A549 (cell line): ENCODE measurements at regions not wholly inside any gene's neighbourhood (a gene's known extent, or its start where the extent isn't known, plus 50 kb on each side); places are given as distances from the start of the nearest gene placed in this dataset.

ENCODE experiments used
- ATAC-seq, 2 experiments: fragments of 200-7000 bp in 1 of 2; fragments of >200 bp in 1 of 2; cut with Nextera tagmentation in 1 of 2; cut with Tn5 transposase in 1 of 2; 3 replicates each; pipeline versions ENCODE4 v1.8.0 to v1.9.1; 2018 to 2020; ENCODE audit warnings: mild to moderate bottlenecking in 1 of 2, moderate library complexity in 1 of 2
- CTCF ChIA-PET: fragments of 300-600 bp; sonication (Branson Sonifier 250); formaldehyde crosslinking; extraction: SDS; loops from one replicate; lab custom pipeline; 2021; ENCODE audit warnings: antibody characterized with exemption, inconsistent platforms; lab: Yijun Ruan, JAX
- POLR2A ChIA-PET: fragments of 350-600 bp; formaldehyde crosslinking; extraction: SDS; loops from one replicate; lab custom pipeline; 2021; ENCODE audit warnings: antibody characterized with exemption, inconsistent platforms; lab: Yijun Ruan, JAX
- DNase-seq, 2 experiments: peaks; one replicate each; pipeline versions ENCODE4 v3.0.0 to v3.0.0-alpha.2; 2011 to 2016; ENCODE audit warnings: low read depth in 1 of 2, low spot score in 1 of 2
- FAIRE-seq: peaks from 2 replicates; lab custom pipeline; 2011; peaks lifted over from hg19 to GRCh38; lab: Jason Lieb, UNC
- H3K27ac ChIP-seq, 2 experiments: fragments of >200 bp; sonication (Bioruptor Twin); formaldehyde crosslinking; 3 replicates each; pipeline ENCODE4 v1.5.1; 2016 to 2017
- H3K4me1 ChIP-seq: fragments of >200 bp; sonication (Bioruptor Twin); formaldehyde crosslinking; 3 replicates; pipeline ENCODE4 v1.6.1; 2016
- H3K4me2 ChIP-seq: fragments of >200 bp; sonication (Bioruptor Twin); formaldehyde crosslinking; 3 replicates; pipeline ENCODE4 v1.6.1; 2016
- H3K4me3 ChIP-seq: fragments of >200 bp; sonication (Bioruptor Twin); formaldehyde crosslinking; 3 replicates; pipeline ENCODE4 v1.5.1; 2016
- H3K9me3 ChIP-seq: fragments of >200 bp; sonication (Bioruptor Twin); formaldehyde crosslinking; 3 replicates; pipeline ENCODE4 v1.6.1; 2016
- BHLHE40 ChIP-seq: IDR thresholded peaks from 2 replicates; pipeline ENCODE4 v1.6.1; 2012; ENCODE audit warnings: low read depth, low read length, inconsistent platforms
- CHD2 ChIP-seq: fragments of 150-350 bp; IDR thresholded peaks from 2 replicates; pipeline ENCODE4 v1.6.1; 2014; ENCODE audit warnings: low read length; ENCODE audit not compliant: partially characterized antibody
- CHD4 ChIP-seq: fragments of 200-600 bp; sonication (generic); IDR thresholded peaks from 2 replicates; pipeline ENCODE4 v1.6.1; 2016; ENCODE audit warnings: antibody characterized with exemption, mild to moderate bottlenecking, borderline replicate concordance
- EHF ChIP-seq: fragments of 250-450 bp; sonication (Bioruptor Pico); IDR thresholded peaks from 2 replicates; pipeline ENCODE4 v1.5.0; 2020; ENCODE audit warnings: mild to moderate bottlenecking
- ELK1 ChIP-seq: fragments of 150-350 bp; IDR thresholded peaks from 2 replicates; pipeline ENCODE4 v1.6.1; 2014; ENCODE audit warnings: low read depth, mild to moderate bottlenecking, low read length
- ESRRA ChIP-seq: fragments of 150-350 bp; IDR thresholded peaks from 2 replicates; pipeline ENCODE4 v1.6.1; 2014; ENCODE audit warnings: mild to moderate bottlenecking, low read length, borderline replicate concordance
- FOSB ChIP-seq: fragments of 250-450 bp; sonication (Bioruptor Pico); IDR thresholded peaks from 2 replicates; pipeline ENCODE4 v1.5.0; 2020; ENCODE audit warnings: mild to moderate bottlenecking, moderate library complexity
- FOXS1 ChIP-seq: fragments of 250-450 bp; sonication (Bioruptor Pico); IDR thresholded peaks from 2 replicates; pipeline ENCODE4 v1.5.0; 2020; ENCODE audit warnings: mild to moderate bottlenecking, moderate library complexity
- GATA3 ChIP-seq: IDR thresholded peaks from 2 replicates; pipeline ENCODE4 v1.6.1; 2012; ENCODE audit warnings: borderline replicate concordance
- HDAC2 ChIP-seq: fragments of 200-600 bp; sonication (generic); IDR thresholded peaks from 2 replicates; pipeline ENCODE4 v1.6.1; 2016
- HES2 ChIP-seq: fragments of >200 bp; sonication (Bioruptor Twin); formaldehyde crosslinking; IDR thresholded peaks from 2 replicates; pipeline ENCODE4 v1.6.1; 2016
- HOXA7 ChIP-seq: fragments of 250-450 bp; sonication (Bioruptor Pico); IDR thresholded peaks from 2 replicates; pipeline ENCODE4 v1.5.0; 2020; ENCODE audit warnings: mild to moderate bottlenecking, moderate library complexity
- HOXB13 ChIP-seq: fragments of 250-450 bp; sonication (Bioruptor Pico); IDR thresholded peaks from 2 replicates; pipeline ENCODE4 v1.5.0; 2020; ENCODE audit warnings: low read depth, mild to moderate bottlenecking, moderate library complexity
- HOXB5 ChIP-seq: fragments of 250-450 bp; sonication (Bioruptor Pico); IDR thresholded peaks from 2 replicates; pipeline ENCODE4 v1.5.0; 2020; ENCODE audit warnings: mild to moderate bottlenecking, moderate library complexity
- KDM5A ChIP-seq: fragments of 200-600 bp; sonication (generic); IDR thresholded peaks from 2 replicates; pipeline ENCODE4 v1.6.1; 2016; ENCODE audit warnings: antibody characterized with exemption, mild to moderate bottlenecking
- MAZ ChIP-seq: fragments of 150-350 bp; IDR thresholded peaks from 2 replicates; pipeline ENCODE4 v1.6.1; 2014; ENCODE audit warnings: antibody characterized with exemption, low read depth, low read length, borderline replicate concordance
- MYC ChIP-seq: IDR thresholded peaks from 2 replicates; pipeline ENCODE4 v1.6.1; 2012; ENCODE audit warnings: mild to moderate bottlenecking, inconsistent platforms, low read length, improper control_type of control experiment, borderline replicate concordance
- NR3C1 ChIP-seq: fragments of >200 bp; sonication (Bioruptor Twin); formaldehyde crosslinking; IDR thresholded peaks from 3 replicates; pipeline ENCODE4 v1.6.1; 2017
- PHF8 ChIP-seq: fragments of 200-600 bp; sonication (generic); IDR thresholded peaks from 2 replicates; pipeline ENCODE4 v1.6.1; 2016; ENCODE audit warnings: low read depth, mild to moderate bottlenecking, antibody characterized with exemption, moderate library complexity, borderline replicate concordance
- POLR2A ChIP-seq: IDR thresholded peaks from 2 replicates; pipeline ENCODE4 v1.6.1; 2012; ENCODE audit warnings: mild to moderate bottlenecking, low read length
- POLR2AphosphoS2 ChIP-seq: conservative IDR thresholded peaks from 2 replicates; pipeline ENCODE4 v1.6.1; 2012; ENCODE audit warnings: low read length, improper control_type of control experiment, inconsistent platforms
- RAD21 ChIP-seq, 2 experiments: fragments of >200 bp in 1 of 2; sonication (Bioruptor Twin) in 1 of 2; formaldehyde crosslinking in 1 of 2; IDR thresholded peaks in 1 of 2; conservative IDR thresholded peaks in 1 of 2; 2 replicates in 1 of 2; 3 replicates in 1 of 2; pipeline ENCODE4 v1.6.1; 2012 to 2018; ENCODE audit warnings: inconsistent platforms in 1 of 2
- RCOR1 ChIP-seq: fragments of 150-350 bp; IDR thresholded peaks from 2 replicates; pipeline ENCODE4 v1.6.1; 2014; ENCODE audit warnings: antibody characterized with exemption, low read length, low read depth
- RNF2 ChIP-seq: fragments of 200-600 bp; sonication (generic); IDR thresholded peaks from 2 replicates; pipeline ENCODE4 v1.6.1; 2016; ENCODE audit warnings: low read depth, mild to moderate bottlenecking, antibody characterized with exemption, moderate library complexity, borderline replicate concordance
- TFCP2L1 ChIP-seq: fragments of 250-450 bp; sonication (Bioruptor Pico); IDR thresholded peaks from 2 replicates; pipeline ENCODE4 v1.5.0; 2021; ENCODE audit warnings: mild to moderate bottlenecking
- TP53 ChIP-seq: fragments of 250-450 bp; sonication (Bioruptor Pico); IDR thresholded peaks from 2 replicates; pipeline ENCODE4 v1.5.0; 2021; ENCODE audit warnings: mild to moderate bottlenecking, moderate library complexity
- WGBS: methylation state at CpG from one replicate; pipeline ENCODE4 v1.1.6; 2017; ENCODE audit errors: missing lambda C conversion rate; 5-methylcytosine and 5-hydroxymethylcytosine counted together
- TF ChIP-seq, protein P1 (sequence below): fragments of 250-450 bp; sonication (Bioruptor Pico); IDR thresholded peaks from 2 replicates; pipeline ENCODE4 v1.5.0; 2020; ENCODE audit warnings: low read depth, mild to moderate bottlenecking, moderate library complexity

GRCh38 chr4:121455285-121455684 lies 74.5 kb upstream of the QRFPR start:
- 11% methylated on average over 3 of the region's 3 CpGs for WGBS
- Histone ChIP-seq H3K4me3 (no peak overlapping the region), H3K9me3 (no peaks in the 10 kb centered on the region), H3K4me1 (no peaks in the 10 kb centered on the region), H3K27ac (no peak overlapping the region), H3K4me2 (no peak overlapping the region)
- ChIA-PET POLR2A (no interaction called here), CTCF (interaction anchor here (1.7 kb wide), 1 partner anchor 280 kb away, joined by 4 read pairs; no protein-coding TSS in a partner anchor)
- no peak for FAIRE-seq
- DNase-seq, result no peak
- TF ChIP-seq HOXB5 (CRISPR knock-in tag), result no peak
- no peak for TF ChIP-seq HDAC2
- no peak for TF ChIP-seq GATA3
- TF ChIP-seq CHD2, result no peak
- TF ChIP-seq MAZ, result no peak
- no peak for TF ChIP-seq CHD4
- no peak for TF ChIP-seq FOSB (CRISPR knock-in tag)
- TF ChIP-seq ELK1, result no peak
- no peak for TF ChIP-seq POLR2A
- TF ChIP-seq FOXS1 (CRISPR knock-in tag), result no peak
- no peak for TF ChIP-seq NR3C1
- TF ChIP-seq EHF (CRISPR knock-in tag), result no peak
- TF ChIP-seq, protein P1, sequence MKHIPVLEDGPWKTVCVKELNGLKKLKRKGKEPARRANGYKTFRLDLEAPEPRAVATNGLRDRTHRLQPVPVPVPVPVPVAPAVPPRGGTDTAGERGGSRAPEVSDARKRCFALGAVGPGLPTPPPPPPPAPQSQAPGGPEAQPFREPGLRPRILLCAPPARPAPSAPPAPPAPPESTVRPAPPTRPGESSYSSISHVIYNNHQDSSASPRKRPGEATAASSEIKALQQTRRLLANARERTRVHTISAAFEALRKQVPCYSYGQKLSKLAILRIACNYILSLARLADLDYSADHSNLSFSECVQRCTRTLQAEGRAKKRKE, result no peak
- no peak for TF ChIP-seq MYC
- TF ChIP-seq RNF2, result no peak
- no peak for TF ChIP-seq TP53
- no peak for ATAC-seq

GRCh38 chr4:121454251-121454979 lies 73.6 kb upstream of the QRFPR start:
- DNase-seq (no peak), ATAC-seq (no peak), FAIRE-seq (no peak)
- TF ChIP-seq HOXB13 (no peak), HOXA7 (CRISPR knock-in tag) (no peak), HES2 (no peak), POLR2AphosphoS2 (no peak), FOXS1 (CRISPR knock-in tag) (no peak), RAD21 (conservative IDR thresholded peaks at IDR 0.05 in 1 of 2, IDR thresholded peaks at IDR 0.05 in 1 of 2) (no peak), RNF2 (no peak), ESRRA (no peak), PHF8 (no peak), BHLHE40 (no peak), TFCP2L1 (CRISPR knock-in tag) (no peak), KDM5A (no peak), RCOR1 (no peak)
- ChIA-PET CTCF (interaction anchor here (1.3 to 1.7 kb wide), 2 partner anchors 281 to 283 kb away, joined by 3 to 4 read pairs; no protein-coding TSS in a partner anchor), POLR2A (no interaction called here)
- 40% methylated on average over 2 of the region's 2 CpGs for WGBS
- Histone ChIP-seq H3K4me2 (no peak overlapping the region), H3K4me1 (no peaks in the 10 kb centered on the region), H3K27ac (no peak overlapping the region), H3K4me3 (no peak overlapping the region), H3K9me3 (no peaks in the 10 kb centered on the region)
